ENCODE measurements at regions not wholly inside any gene's neighbourhood (a gene's known extent, or its start where the extent isn't known, plus 50 kb on each side); places are given as distances from the start of the nearest gene placed in this dataset.

GRCh38 chr11:70631624-70632047 lies 233.3 kb downstream of the CTTN start:
- DNase-seq, result no peak

DNA sequence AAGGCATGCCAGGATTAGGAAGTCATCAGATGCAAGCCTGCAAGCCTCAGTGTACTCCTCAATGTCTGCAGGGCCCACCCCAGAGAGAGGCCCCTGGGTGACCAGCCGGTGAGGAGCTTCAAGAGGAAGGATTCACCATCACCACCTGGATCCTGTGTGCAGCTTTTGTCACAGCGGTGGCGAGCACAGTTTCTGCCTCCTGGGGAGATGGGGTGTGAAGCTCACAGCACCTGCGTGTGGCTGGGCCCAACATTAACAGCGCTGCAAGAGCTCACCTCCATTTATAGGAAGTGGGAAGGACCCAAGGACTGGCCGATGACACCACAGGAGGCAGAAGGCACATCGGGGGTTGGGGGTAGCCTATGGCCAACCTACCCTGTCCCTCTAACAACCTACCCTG lies 235.3 kb downstream of the CTTN start:
- DNase-seq, result no peak

- DNase-seq, result no peak
Measured at GRCh38 chr11:70636659-70637058, 238.3 kb downstream of the CTTN start.

GRCh38 chr11:70637186-70637800 lies 239.0 kb downstream of the CTTN start:
- DNase-seq, result no peak

GRCh38 chr11:70637949-70638583 lies 239.7 kb downstream of the CTTN start:
- DNase-seq, result no peak

GRCh38 chr11:70640408-70640807 lies 242.1 kb downstream of the CTTN start:
- no peak for DNase-seq

DNA sequence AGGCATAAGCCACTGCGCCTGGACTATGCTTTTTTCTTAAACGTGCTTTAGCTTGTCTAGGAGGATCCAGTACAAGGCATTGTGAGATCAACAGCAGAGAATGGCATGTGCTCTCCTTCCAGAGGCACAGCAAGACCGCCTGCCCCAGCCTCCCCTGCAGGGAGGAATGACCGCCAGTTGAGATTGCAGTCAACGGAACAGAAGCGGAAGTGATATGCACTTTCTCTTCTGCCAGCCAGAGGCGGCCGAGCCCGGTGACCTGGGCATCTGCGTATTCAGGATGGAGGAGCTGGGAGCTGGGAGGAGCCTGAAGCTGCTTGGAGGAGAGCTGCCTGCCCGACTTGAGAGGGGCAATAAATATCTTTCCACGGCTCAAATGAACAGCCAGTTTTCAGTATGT lies 243.0 kb downstream of the CTTN start:
- DNase-seq, result no peak

DNA sequence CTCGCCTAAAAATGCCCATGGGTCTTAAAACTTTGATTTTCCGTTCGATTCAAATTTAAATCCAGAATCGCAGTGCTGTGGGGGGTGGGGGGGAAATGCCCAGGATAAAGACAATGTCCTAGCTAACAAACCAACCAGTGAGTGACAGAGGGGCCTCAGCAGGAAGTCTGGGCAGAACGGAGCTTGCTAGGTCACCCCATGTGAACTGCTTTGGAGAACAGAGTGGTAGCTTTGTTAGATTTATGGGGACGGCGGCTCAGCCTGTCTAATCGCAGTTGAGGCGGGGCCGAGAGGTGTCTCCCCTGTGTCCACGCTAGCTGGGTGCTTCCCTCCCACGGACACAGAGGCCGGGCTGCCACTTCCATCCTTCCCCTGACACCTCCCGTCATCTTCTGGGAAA lies 243.9 kb downstream of the CTTN start:
- no peak for DNase-seq

- DNase-seq, result no peak
Measured at GRCh38 chr11:70643642-70644041, 245.3 kb downstream of the CTTN start.

- no peak for DNase-seq
Measured at GRCh38 chr11:70644343-70645060, 246.2 kb downstream of the CTTN start.

DNA sequence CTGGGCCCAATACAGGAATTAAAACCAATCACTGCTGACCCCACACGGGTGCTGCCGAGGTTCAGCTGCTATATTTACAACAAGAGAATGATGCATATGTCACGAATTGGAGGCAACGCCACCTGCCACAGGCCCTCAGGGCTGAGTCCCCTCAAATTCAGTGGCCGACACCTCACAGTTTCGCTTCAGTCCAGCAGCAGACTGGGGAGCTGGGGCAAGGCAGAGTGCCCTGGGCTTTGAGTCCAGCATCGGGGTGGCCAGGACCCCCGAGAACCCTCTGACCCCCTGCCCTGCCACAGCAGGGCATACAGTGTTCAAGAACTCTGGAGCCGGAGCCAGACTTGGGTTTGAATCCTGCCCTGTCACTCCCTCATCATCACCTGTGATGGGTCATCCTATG lies 247.2 kb downstream of the CTTN start:
- no peak for DNase-seq

GRCh38 chr11:70646272-70647049 lies 248.1 kb downstream of the CTTN start:
- DNase-seq, result no peak

GRCh38 chr11:70647188-70648166 lies 249.1 kb downstream of the CTTN start:
- no peak for DNase-seq

DNA sequence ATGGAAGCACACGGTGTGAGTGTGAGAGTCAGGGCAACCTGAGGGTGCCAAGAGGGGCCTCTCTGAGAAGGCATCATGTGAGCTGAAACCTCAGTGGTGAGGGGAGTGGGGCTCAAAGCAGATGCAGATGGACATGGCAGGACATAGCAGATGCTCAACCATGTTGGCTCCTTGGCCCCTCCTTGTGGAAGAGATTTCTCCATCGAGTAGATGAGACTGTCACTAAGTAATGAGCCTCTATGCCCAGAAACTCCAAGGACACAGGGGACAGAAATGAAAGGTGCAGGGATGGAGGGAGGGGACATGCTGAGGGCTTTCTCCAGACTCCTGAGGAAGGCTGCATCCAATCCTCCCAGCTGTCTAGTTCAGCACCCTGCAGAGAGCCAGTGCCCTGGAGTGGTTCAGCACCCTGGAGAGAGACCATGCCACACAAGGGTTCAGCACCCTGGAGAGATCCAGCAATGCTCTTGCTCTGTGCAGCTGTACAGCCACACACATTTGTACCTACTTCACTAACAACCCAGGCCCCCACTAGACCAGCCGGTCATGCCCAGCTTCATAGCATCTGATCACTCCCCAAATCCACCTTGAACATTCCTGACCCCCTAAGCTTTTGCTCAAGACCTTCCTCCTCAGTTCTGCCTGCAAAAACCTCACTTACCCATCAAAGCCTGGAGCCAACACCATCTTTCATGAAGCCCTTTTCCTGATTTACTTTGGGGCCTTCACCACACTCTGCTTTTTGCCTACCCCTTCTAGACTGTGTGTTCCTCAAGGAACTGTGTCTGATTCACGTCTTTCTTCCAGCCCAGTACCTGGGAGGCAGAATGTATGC lies 252.0 kb downstream of the CTTN start:
- peak in 3 of 5 donors; percentile 10 to 30 (median 17) for DNase-seq

DNA sequence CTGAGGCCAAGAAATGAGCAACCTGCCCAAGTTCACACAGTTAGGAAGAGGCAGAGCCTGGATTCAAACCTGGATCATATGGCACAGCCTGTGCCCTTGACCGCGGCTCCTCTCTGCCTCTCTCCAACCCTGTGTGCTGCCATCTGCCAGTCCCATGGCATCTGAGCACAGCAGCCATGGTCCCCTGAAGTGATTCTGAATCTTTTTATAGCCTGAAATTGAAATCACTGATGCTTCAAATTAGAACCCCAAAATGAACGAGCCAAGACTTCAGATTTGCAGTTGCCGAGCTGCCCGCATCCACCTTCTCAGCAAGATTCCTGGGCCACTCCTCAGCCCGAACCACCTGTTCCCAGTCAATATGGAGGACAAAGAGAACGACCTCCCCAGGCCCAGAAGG lies 252.7 kb downstream of the CTTN start:
- DNase-seq, result no peak

- no peak for DNase-seq
Measured at GRCh38 chr11:70654016-70654415, 255.7 kb downstream of the CTTN start.

DNA sequence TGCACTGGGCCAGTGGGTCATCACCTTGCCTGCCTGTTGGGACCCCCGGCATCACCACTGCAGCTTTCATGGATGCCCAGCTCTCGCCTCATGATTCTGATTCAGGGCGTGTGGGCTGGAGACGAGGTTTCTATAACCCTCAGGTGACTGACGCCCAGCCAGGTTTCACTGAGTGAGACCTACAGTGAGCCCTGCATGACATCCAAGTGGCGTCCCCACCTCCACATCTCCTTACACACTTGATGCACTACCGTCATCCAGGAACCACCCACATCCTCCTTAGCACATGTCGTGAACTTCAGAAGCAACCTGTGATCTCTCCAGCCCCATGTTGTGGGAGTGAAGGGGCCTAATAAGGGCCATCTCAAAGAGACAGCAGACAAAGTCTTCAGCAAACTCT lies 257.5 kb downstream of the CTTN start:
- DNase-seq, result no peak

GRCh38 chr11:70656252-70656651 lies 257.9 kb downstream of the CTTN start:
- DNase-seq, result no peak

DNA sequence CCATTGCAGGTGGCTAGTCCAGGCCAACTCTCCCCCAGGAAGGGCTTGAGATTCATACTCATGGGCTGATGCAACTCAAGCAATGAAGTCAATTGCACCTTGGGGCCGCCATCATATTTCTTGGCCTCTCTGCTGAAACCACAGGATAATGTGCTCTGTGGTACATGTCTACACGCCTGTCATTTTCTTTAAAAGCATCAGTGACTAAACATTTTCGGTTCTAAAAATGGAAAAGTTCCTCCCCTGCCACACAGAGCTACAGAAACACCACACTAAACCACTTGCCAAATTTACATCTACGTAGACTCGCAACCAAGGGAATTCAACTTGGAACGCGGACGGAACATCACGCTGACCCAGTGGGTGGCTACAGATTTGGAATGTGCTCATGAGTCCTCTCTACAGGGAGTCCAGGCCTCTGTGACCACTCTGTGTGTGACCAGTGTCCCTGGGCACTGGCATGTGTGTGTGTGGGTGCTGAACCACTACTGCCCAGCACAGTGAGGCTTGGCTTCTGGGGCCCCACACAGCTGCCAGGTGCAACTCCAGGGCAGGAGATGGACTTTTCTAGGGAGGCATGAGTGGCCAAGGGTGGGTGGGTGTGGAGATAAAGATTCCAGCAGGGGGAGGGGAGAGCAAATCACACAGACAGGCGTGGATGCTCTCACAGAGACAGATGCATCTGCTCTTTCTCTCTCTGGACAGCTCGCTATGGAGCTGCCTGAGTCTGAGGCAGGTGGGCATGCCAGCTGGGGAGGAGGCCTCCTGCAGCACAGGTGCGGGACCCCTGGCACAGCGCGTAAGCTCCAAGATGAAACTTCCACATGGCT lies 261.9 kb downstream of the CTTN start:
- DNase-seq, result no peak

- no peak for DNase-seq
Measured at GRCh38 chr11:70660889-70661197, 262.5 kb downstream of the CTTN start.
